Effector memory CD4-positive, alpha-beta T cell (primary cell): ENCODE measurements at regions not wholly inside any gene's neighbourhood (a gene's known extent, or its start where the extent isn't known, plus 50 kb on each side); places are given as distances from the start of the nearest gene placed in this dataset.

Experiments used
- DNase-seq, 3 donors: peaks; one replicate each; pipeline ENCODE4 v3.0.0-alpha.2; 2020
- H3K27ac ChIP-seq: 2 replicates; pipeline ENCODE4 v1.7.0; 2013; ENCODE audit warnings: mild to moderate bottlenecking, low read length, moderate library complexity; ENCODE audit not compliant: insufficient read depth, poor library complexity, severe bottlenecking
- H3K27me3 ChIP-seq: replicated peaks from 2 replicates; pipeline ENCODE4 v1.7.0; 2013; ENCODE audit warnings: mild to moderate bottlenecking, low read length; ENCODE audit not compliant: insufficient read depth, control insufficient read depth, poor library complexity, severe bottlenecking
- H3K36me3 ChIP-seq: 2 replicates; pipeline ENCODE4 v1.7.0; 2013; ENCODE audit warnings: mild to moderate bottlenecking, low read length, moderate library complexity; ENCODE audit not compliant: control insufficient read depth, insufficient read depth
- H3K4me1 ChIP-seq: 2 replicates; pipeline ENCODE4 v1.7.0; 2013; ENCODE audit warnings: low read length, mild to moderate bottlenecking; ENCODE audit not compliant: control insufficient read depth, insufficient read depth, poor library complexity, severe bottlenecking
- H3K4me3 ChIP-seq: 2 replicates; pipeline ENCODE4 v1.7.0; 2013; ENCODE audit warnings: low read length, low read depth, mild to moderate bottlenecking; ENCODE audit not compliant: insufficient read depth, poor library complexity, severe bottlenecking
- H3K9me3 ChIP-seq: 2 replicates; pipeline ENCODE4 v1.7.0; 2013; ENCODE audit warnings: mild to moderate bottlenecking, low read length, moderate library complexity; ENCODE audit not compliant: control insufficient read depth

GRCh38 chr5:68991279-68992084 lies 102.3 kb upstream of the SLC30A5 start:
- Histone ChIP-seq H3K4me1 (no peaks in the 10 kb centered on the region), H3K27ac (no peak overlapping the region), H3K36me3 (no peaks in the 10 kb centered on the region), H3K9me3 (no peaks in the 10 kb centered on the region), H3K4me3 (no peak overlapping the region), H3K27me3 (no peaks in the 10 kb centered on the region)
- no peak for DNase-seq

- no peak for DNase-seq
- Histone ChIP-seq H3K9me3 (no peaks in the 10 kb centered on the region), H3K27me3 (no peaks in the 10 kb centered on the region), H3K27ac (no peak overlapping the region), H3K4me1 (no peaks in the 10 kb centered on the region), H3K4me3 (no peak overlapping the region), H3K36me3 (no peaks in the 10 kb centered on the region)
Measured at GRCh38 chr5:68994645-68995044, 99.2 kb upstream of the SLC30A5 start.

GRCh38 chr5:68995845-68996545 lies 97.8 kb upstream of the SLC30A5 start:
- no peak for DNase-seq
- H3K4me1 ChIP-seq = no peaks in the 10 kb centered on the region
- H3K27me3 ChIP-seq = no peaks in the 10 kb centered on the region
- H3K36me3 ChIP-seq = no peaks in the 10 kb centered on the region
- no peaks in the 10 kb centered on the region for H3K9me3 ChIP-seq
- no peak overlapping the region for H3K4me3 ChIP-seq
- H3K27ac ChIP-seq = no peak overlapping the region

- no peak overlapping the region for H3K27ac ChIP-seq
- DNase-seq = no peak
- H3K4me3 ChIP-seq = no peak overlapping the region
- no peaks in the 10 kb centered on the region for H3K9me3 ChIP-seq
- H3K4me1 ChIP-seq = no peaks in the 10 kb centered on the region
- H3K36me3 ChIP-seq = no peaks in the 10 kb centered on the region
- H3K27me3 ChIP-seq = no peaks in the 10 kb centered on the region
Measured at GRCh38 chr5:68999181-68999580, 94.6 kb upstream of the SLC30A5 start.

GRCh38 chr5:69000216-69000919 lies 93.4 kb upstream of the SLC30A5 start:
- Histone ChIP-seq H3K9me3 (no peaks in the 10 kb centered on the region), H3K27ac (no peak overlapping the region), H3K4me3 (no peak overlapping the region), H3K36me3 (no peaks in the 10 kb centered on the region), H3K4me1 (no peaks in the 10 kb centered on the region), H3K27me3 (no peaks in the 10 kb centered on the region)
- no peak for DNase-seq

- Histone ChIP-seq H3K27ac (no peak overlapping the region), H3K9me3 (no peaks in the 10 kb centered on the region), H3K36me3 (no peaks in the 10 kb centered on the region), H3K4me3 (no peak overlapping the region), H3K4me1 (no peaks in the 10 kb centered on the region), H3K27me3 (no peaks in the 10 kb centered on the region)
- DNase-seq = no peak
Measured at GRCh38 chr5:69000949-69001348, 92.9 kb upstream of the SLC30A5 start.

GRCh38 chr5:69001627-69002026 lies 92.2 kb upstream of the SLC30A5 start:
- Histone ChIP-seq H3K27ac (no peak overlapping the region), H3K4me3 (no peak overlapping the region), H3K4me1 (no peaks in the 10 kb centered on the region), H3K27me3 (no peaks in the 10 kb centered on the region), H3K9me3 (no peaks in the 10 kb centered on the region), H3K36me3 (no peaks in the 10 kb centered on the region)
- DNase-seq = no peak

- Histone ChIP-seq H3K9me3 (no peaks in the 10 kb centered on the region), H3K36me3 (no peaks in the 10 kb centered on the region), H3K27ac (no peak overlapping the region), H3K4me1 (no peaks in the 10 kb centered on the region), H3K4me3 (no peak overlapping the region), H3K27me3 (no peaks in the 10 kb centered on the region)
- DNase-seq = no peak
Measured at GRCh38 chr5:69004127-69004526, 89.7 kb upstream of the SLC30A5 start.

GRCh38 chr5:69004676-69005075 lies 89.1 kb upstream of the SLC30A5 start:
- no peaks in the 10 kb centered on the region for H3K27me3 ChIP-seq
- no peaks in the 10 kb centered on the region for H3K4me1 ChIP-seq
- H3K4me3 ChIP-seq = no peak overlapping the region
- no peaks in the 10 kb centered on the region for H3K36me3 ChIP-seq
- H3K9me3 ChIP-seq = no peaks in the 10 kb centered on the region
- H3K27ac ChIP-seq = no peak overlapping the region
- DNase-seq = no peak

GRCh38 chr5:69006030-69006429 lies 87.8 kb upstream of the SLC30A5 start:
- no peaks in the 10 kb centered on the region for H3K36me3 ChIP-seq
- H3K27ac ChIP-seq = no peak overlapping the region
- H3K27me3 ChIP-seq = no peaks in the 10 kb centered on the region
- no peaks in the 10 kb centered on the region for H3K9me3 ChIP-seq
- H3K4me1 ChIP-seq = no peaks in the 10 kb centered on the region
- no peak overlapping the region for H3K4me3 ChIP-seq
- DNase-seq = no peak
